ENCODE measurements at regions not wholly inside any gene's neighbourhood (a gene's known extent, or its start where the extent isn't known, plus 50 kb on each side); places are given as distances from the start of the nearest gene placed in this dataset.

GRCh38 chrX:17323397-17323796 lies 51.6 kb upstream of the NHS start:
- TF ChIP-seq REST (IDR thresholded peaks at IDR 0.05; ENCODE audit: insufficient replicate concordance, low read depth) (no peak), CTCF (IDR thresholded peaks at IDR 0.05; ENCODE audit: insufficient read depth, low read length) (no peak), POLR2AphosphoS5 (IDR thresholded peaks at IDR 0.05; ENCODE audit: low read depth) (no peak), GABPA (IDR thresholded peaks at IDR 0.05; ENCODE audit: low read depth) (no peak)

Data from HL-60 (cell line).